Body of pancreas (tissue), 4 donors: ENCODE measurements at regions not wholly inside any gene's neighbourhood (a gene's known extent, or its start where the extent isn't known, plus 50 kb on each side); places are given as distances from the start of the nearest gene placed in this dataset.

ENCODE experiments used
- ATAC-seq: fragments of 150-250 bp; one replicate; pipeline ENCODE4 v1.9.1; 2016
- DNase-seq, 4 donors: peaks; one replicate each; pipeline ENCODE4 v3.0.0-alpha.2; 2019
- H3K27ac ChIP-seq, 4 donors: fragments of 200-600 bp; sonication (generic); 1 replicate in 3 of 4; 2 replicates in 1 of 4; pipeline versions ENCODE4 v1.5.1 to v1.6.1; 2016 to 2019; ENCODE audit warnings: mild to moderate bottlenecking in 1 of 4, mixed read lengths in 1 of 4, moderate library complexity in 1 of 4
- H3K27me3 ChIP-seq, 2 donors: fragments of 200-600 bp; sonication (generic); one replicate each; pipeline ENCODE4 v1.6.0; 2016; ENCODE audit warnings: mild to moderate bottlenecking in 1 of 2
- H3K36me3 ChIP-seq, 2 donors: fragments of 200-600 bp; sonication (generic); replicated peaks in 1 of 2; 2 replicates each; pipeline ENCODE4 v1.5.1; 2016; ENCODE audit warnings: low read depth in 2 of 2; ENCODE audit not compliant: insufficient read depth in 1 of 2
- H3K4me1 ChIP-seq: fragments of 200-600 bp; sonication (generic); one replicate; pipeline ENCODE4 v1.6.0; 2016
- H3K4me3 ChIP-seq, 2 donors: fragments of 200-600 bp; sonication (generic); 1 replicate in 1 of 2; 2 replicates in 1 of 2; pipeline ENCODE4 v1.5.1; 2016 to 2019
- H3K9me3 ChIP-seq, 3 donors: fragments of 200-600 bp; sonication (generic); 1 replicate in 2 of 3; 2 replicates in 1 of 3; pipeline ENCODE4 v1.5.1; 2016
- CTCF ChIP-seq, 7 experiments: fragments of 450-650 bp in 4 of 7; fragments of 200-600 bp in 3 of 7; sonication (generic) in 3 of 7; IDR thresholded peaks; one replicate each; pipeline ENCODE4 v1.5.1; 2016 to 2019; ENCODE audit warnings: antibody characterized with exemption in 7 of 7
- POLR2A ChIP-seq, 3 donors: fragments of 450-650 bp; IDR thresholded peaks; one replicate each; pipeline ENCODE4 v1.6.1; 2016; ENCODE audit warnings: antibody characterized with exemption in 3 of 3, mild to moderate bottlenecking in 2 of 3
- WGBS, 2 donors: methylation state at CpG; one replicate each; pipeline ENCODE4 v1.1.5; 2017; 5-methylcytosine and 5-hydroxymethylcytosine counted together
- intact Hi-C: fragments of 100-400 bp; cut with DNase I; formaldehyde crosslinking; loops from one replicate; pipeline ENCODE4 v1.15.1; 2023

GRCh38 chr18:7366597-7366996 is 135.7 kb downstream of the LRRC30 start:
- TF ChIP-seq POLR2A (IDR thresholded peaks at IDR 0.05) (no peak), CTCF (IDR thresholded peaks at IDR 0.05) (no peak)
- no peaks in the 10 kb centered on the region for H3K27me3 ChIP-seq
- H3K36me3 ChIP-seq: no peaks in the 10 kb centered on the region
- no peak for ATAC-seq
- H3K4me3 ChIP-seq: no peak overlapping the region
- WGBS, 2 donors: 56 to 58% methylated on average over 6 to 7 of the region's 7 CpGs
- no peak for DNase-seq
- no peaks in the 10 kb centered on the region for H3K9me3 ChIP-seq
- no peaks in the 10 kb centered on the region for H3K4me1 ChIP-seq
- intact Hi-C loops: no loop called here
- H3K27ac ChIP-seq: no peak overlapping the region

GRCh38 chr18:7367336-7367735 is 136.4 kb downstream of the LRRC30 start:
- TF ChIP-seq CTCF (IDR thresholded peaks at IDR 0.05) (no peak), POLR2A (IDR thresholded peaks at IDR 0.05) (no peak)
- WGBS, 2 donors: 38 to 48% methylated on average over 3 to 7 of the region's 7 CpGs
- ATAC-seq: no peak

GRCh38 chr18:7369006-7369405 is 138.1 kb downstream of the LRRC30 start:
- TF ChIP-seq CTCF (IDR thresholded peaks at IDR 0.05) (no peak), POLR2A (IDR thresholded peaks at IDR 0.05) (no peak)
- no peaks in the 10 kb centered on the region for H3K4me1 ChIP-seq
- peak overlapping the region in 1 of 4 donors; percentile 48 for H3K27ac ChIP-seq
- no peaks in the 10 kb centered on the region for H3K9me3 ChIP-seq
- no peaks in the 10 kb centered on the region for H3K27me3 ChIP-seq
- WGBS, 2 donors: 77 to 81% methylated on average over 7 of the region's 7 CpGs
- H3K4me3 ChIP-seq: no peak overlapping the region
- ATAC-seq (peak; percentile 35), DNase-seq (no peak)
- intact Hi-C loops: no loop called here
- H3K36me3 ChIP-seq: no peaks in the 10 kb centered on the region

More at GRCh38 chr18:7367336-7367735, 136.4 kb downstream of the LRRC30 start:
- H3K4me1 ChIP-seq: no peaks in the 10 kb centered on the region
- no peaks in the 10 kb centered on the region for H3K27me3 ChIP-seq
- no peak for DNase-seq
- H3K4me3 ChIP-seq: no peak overlapping the region
- intact Hi-C loops: no loop called here
- H3K27ac ChIP-seq: no peak overlapping the region
- H3K9me3 ChIP-seq: no peaks in the 10 kb centered on the region
- no peaks in the 10 kb centered on the region for H3K36me3 ChIP-seq

GRCh38 chr18:7370375-7370774 is 139.5 kb downstream of the LRRC30 start:
- DNase-seq (no peak), ATAC-seq (no peak)
- intact Hi-C loops: no loop called here
- Histone ChIP-seq H3K9me3 (no peaks in the 10 kb centered on the region), H3K4me3 (no peak overlapping the region), H3K36me3 (no peaks in the 10 kb centered on the region), H3K27me3 (no peaks in the 10 kb centered on the region), H3K4me1 (no peaks in the 10 kb centered on the region), H3K27ac (peak overlapping the region in 2 of 4 donors; percentile 14 to 48)
- WGBS, 2 donors: 41 to 56% methylated on average over 7 of the region's 7 CpGs
- TF ChIP-seq CTCF (IDR thresholded peaks at IDR 0.05) (no peak), POLR2A (IDR thresholded peaks at IDR 0.05) (no peak)

GRCh38 chr18:7370802-7371201 is 139.9 kb downstream of the LRRC30 start:
- no peak for TF ChIP-seq POLR2A (IDR thresholded peaks at IDR 0.05)
- 39 to 46% methylated on average over 11 of the region's 11 CpGs for WGBS, 2 donors
- DNase-seq (peak in 3 of 4 donors; percentile 23 to 32 (median 28)), ATAC-seq (peak; percentile 68)
- no peak overlapping the region for H3K4me3 ChIP-seq
- no peaks in the 10 kb centered on the region for H3K36me3 ChIP-seq
- no peaks in the 10 kb centered on the region for H3K27me3 ChIP-seq
- H3K27ac ChIP-seq: no peak overlapping the region
- H3K9me3 ChIP-seq: no peaks in the 10 kb centered on the region
- intact Hi-C loops: no loop called here
- no peaks in the 10 kb centered on the region for H3K4me1 ChIP-seq
